HG02884 (cell line): ENCODE measurements at regions not wholly inside any gene's neighbourhood (a gene's known extent, or its start where the extent isn't known, plus 50 kb on each side); places are given as distances from the start of the nearest gene placed in this dataset.

ENCODE experiments used
- ATAC-seq: cut with Tn5 transposase; IDR thresholded peaks from one replicate; pipeline ENCODE4 v1.9.1; 2021; ENCODE audit warnings: mild to moderate bottlenecking, moderate library complexity; ENCODE audit not compliant: unreplicated experiment

- ATAC-seq = no peak
These were observed 64.1 kb upstream of the OTX2 start for GRCh38 chr14:56874375-56874774.

GRCh38 chr14:56870336-56870735 is 60.1 kb upstream of the OTX2 start:
- no peak for ATAC-seq

- no peak for ATAC-seq
These were observed 58.4 kb upstream of the OTX2 start for GRCh38 chr14:56868660-56869059.

GRCh38 chr14:56862836-56863235 is 52.6 kb upstream of the OTX2 start:
- ATAC-seq = no peak

DNA sequence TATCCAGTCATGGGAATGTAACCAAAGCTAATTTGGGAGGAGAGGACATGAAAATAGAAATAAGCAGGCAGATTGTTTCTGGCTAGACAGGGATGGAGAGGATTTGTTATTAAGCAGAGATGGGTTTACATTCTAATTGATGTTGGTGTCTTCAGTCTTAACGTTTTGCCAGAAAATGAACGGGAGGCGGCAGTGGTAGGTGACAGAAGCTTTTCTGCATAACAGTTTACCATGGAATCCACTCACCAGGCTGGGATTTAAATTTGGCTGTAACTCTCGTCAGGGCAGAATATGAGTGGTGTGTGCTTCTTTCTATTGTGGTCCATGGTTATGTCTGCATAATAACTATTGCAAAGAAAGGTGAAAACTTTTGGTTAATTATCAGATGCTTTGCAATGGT is 50.2 kb upstream of the OTX2 start:
- ATAC-seq = no peak
